AG04449 (cell line): ENCODE measurements at regions not wholly inside any gene's neighbourhood (a gene's known extent, or its start where the extent isn't known, plus 50 kb on each side); places are given as distances from the start of the nearest gene placed in this dataset.
A peak's percentile ranks its signal among the peaks of the same experiment; 100 is the strongest.

Experiments
- CTCF ChIA-PET: fragments of 350-600 bp; formaldehyde crosslinking; extraction: SDS; loops from one replicate; lab custom pipeline; 2021; ENCODE audit warnings: antibody characterized with exemption; lab: Yijun Ruan, JAX
- POLR2A ChIA-PET: fragments of 400-600, 350-600 bp; formaldehyde crosslinking; extraction: SDS; loops from one replicate; lab custom pipeline; 2020; ENCODE audit warnings: antibody characterized with exemption, inconsistent platforms; lab: Yijun Ruan, JAX
- DNase-seq: peaks from one replicate; pipeline ENCODE4 v3.0.0-alpha.2; 2010; ENCODE audit warnings: low read depth, low spot score
- H3K4me3 ChIP-seq: 2 replicates; pipeline ENCODE4 v1.5.1; 2011; ENCODE audit warnings: low read depth, mild to moderate bottlenecking, control low read depth, low read length
- CTCF ChIP-seq: IDR thresholded peaks from one replicate; pipeline ENCODE4 v1.5.1; 2011; ENCODE audit warnings: mild to moderate bottlenecking, moderate library complexity, low read length, control low read depth, inconsistent platforms; ENCODE audit not compliant: insufficient read depth; ENCODE audit errors: missing control alignments

- H3K4me3 ChIP-seq, result no peak overlapping the region
- POLR2A ChIA-PET, result interaction anchor here (0.6 to 1.4 kb wide), 8 partner anchors 15 to 448 kb away, joined by 3 to 18 read pairs (median 3); partner anchors contain the start of gene NREP
- TF ChIP-seq CTCF, result no peak
- CTCF ChIA-PET, result interaction anchor here (0.8 to 1.4 kb wide), 3 partner anchors 61 to 486 kb away, joined by 3 read pairs; no protein-coding TSS in a partner anchor
- peak; percentile 88 for DNase-seq
Observed at GRCh38 chr5:111999286-111999685, 242.3 kb upstream of the NREP start.

- ChIA-PET POLR2A (interaction anchor here (0.7 to 1.7 kb wide), 7 partner anchors 16 to 455 kb away, joined by 3 to 18 read pairs (median 4); partner anchors contain the start of gene NREP), CTCF (interaction anchor here (0.8 to 1.4 kb wide), 3 partner anchors 60 to 486 kb away, joined by 3 read pairs; no protein-coding TSS in a partner anchor)
- TF ChIP-seq CTCF, result no peak
- DNase-seq, result no peak
- H3K4me3 ChIP-seq, result no peak overlapping the region
Observed at GRCh38 chr5:111998871-111999270, 241.9 kb upstream of the NREP start.

GRCh38 chr5:111997711-111998110 is 240.7 kb upstream of the NREP start:
- POLR2A ChIA-PET, result interaction anchor here (0.6 to 1.7 kb wide), 17 partner anchors 13 to 447 kb away, joined by 3 to 13 read pairs (median 5); partner anchors contain the start of gene NREP

GRCh38 chr5:111997308-111997707 is 240.3 kb upstream of the NREP start:
- ChIA-PET CTCF (interaction anchor here (0.9 to 1.3 kb wide), 3 partner anchors 35 to 246 kb away, joined by 3 to 4 read pairs (median 3); no protein-coding TSS in a partner anchor), POLR2A (interaction anchor here (0.5 to 1.7 kb wide), 16 partner anchors 13 to 447 kb away, joined by 3 to 13 read pairs (median 5); partner anchors contain the start of gene NREP)
- no peak overlapping the region for H3K4me3 ChIP-seq
- no peak for TF ChIP-seq CTCF
- no peak for DNase-seq

More at GRCh38 chr5:111997711-111998110, 240.7 kb upstream of the NREP start:
- CTCF ChIA-PET, result interaction anchor here (0.9 to 1.3 kb wide), 2 partner anchors 36 to 246 kb away, joined by 3 to 4 read pairs; no protein-coding TSS in a partner anchor
- peak; percentile 100 for DNase-seq
- H3K4me3 ChIP-seq, result no peak overlapping the region
- TF ChIP-seq CTCF, result no peak

GRCh38 chr5:111996574-111996973 is 239.6 kb upstream of the NREP start:
- CTCF ChIA-PET, result interaction anchor here (1.2 kb wide), 1 partner anchor 150 kb away, joined by 3 read pairs; no protein-coding TSS in a partner anchor
- POLR2A ChIA-PET, result no interaction called here

More at GRCh38 chr5:111996574-111996973, 239.6 kb upstream of the NREP start:
- H3K4me3 ChIP-seq, result no peak overlapping the region
- DNase-seq, result no peak
- TF ChIP-seq CTCF, result no peak
